HepG2 (cell line): ENCODE measurements at regions not wholly inside any gene's neighbourhood (a gene's known extent, or its start where the extent isn't known, plus 50 kb on each side); places are given as distances from the start of the nearest gene placed in this dataset.

Experiments used
- ATAC-seq: fragments of 200-7000 bp; cut with Tn5 transposase; 3 replicates; pipeline ENCODE4 v1.9.1; 2020; ENCODE audit warnings: mild to moderate bottlenecking, moderate library complexity
- BruUV-seq: library from RNA; stranded (reverse); fragments of 400-500 nt; replicated peaks from 2 replicates; lab custom pipeline; 2021; lab: Mats Ljungman, UMichigan
- CTCF ChIA-PET: fragments of 300-600 bp; formaldehyde crosslinking; extraction: SDS; loops from one replicate; lab custom pipeline; 2021; ENCODE audit warnings: low total read pairs, inconsistent platforms, low intra/inter-chr PET ratio; lab: Yijun Ruan, JAX
- POLR2A ChIA-PET: fragments of 350-600 bp; sonication (Branson Sonifier 250); formaldehyde crosslinking; loops from one replicate; lab custom pipeline; 2020; ENCODE audit warnings: antibody characterized with exemption, inconsistent platforms; lab: Yijun Ruan, JAX
- DNase-seq: peaks from one replicate; pipeline ENCODE4 v3.0.0-alpha.2; 2015; ENCODE audit warnings: low spot score
- FAIRE-seq: peaks from 3 replicates; lab custom pipeline; 2011; peaks lifted over from hg19 to GRCh38; lab: Jason Lieb, UNC
- H2AFZ ChIP-seq: one replicate; pipeline ENCODE4 v1.6.1; 2011; ENCODE audit warnings: low read length, inconsistent platforms
- H3K27ac ChIP-seq: fragments of 300-600 bp; 3 replicates; pipeline ENCODE4 v1.8.0; 2011; ENCODE audit warnings: mixed run types, mild to moderate bottlenecking, mixed read lengths, low read length, inconsistent platforms; ENCODE audit not compliant: insufficient read depth; ENCODE audit errors: extremely low read length
- H3K27me3 ChIP-seq, 2 experiments: fragments of 200-600 bp in 1 of 2; 2 replicates in 1 of 2; 3 replicates in 1 of 2; pipeline versions ENCODE4 v1.6.0 to v1.8.0; 2011; ENCODE audit warnings: low read length in 2 of 2, mild to moderate bottlenecking in 2 of 2, moderate library complexity in 2 of 2, inconsistent platforms in 1 of 2; ENCODE audit not compliant: insufficient read depth in 2 of 2, control insufficient read depth in 1 of 2
- H3K36me3 ChIP-seq, 2 experiments: fragments of 200-600 bp in 1 of 2; replicated peaks in 1 of 2; 2 replicates in 1 of 2; 3 replicates in 1 of 2; pipeline versions ENCODE4 v1.5.1 to v1.8.0; 2011; ENCODE audit warnings: low read length in 2 of 2, inconsistent platforms in 1 of 2; ENCODE audit not compliant: insufficient read depth in 2 of 2, control insufficient read depth in 1 of 2
- H3K4me1 ChIP-seq: 2 replicates; pipeline ENCODE4 v1.5.1; 2012; ENCODE audit warnings: low read length, inconsistent platforms; ENCODE audit not compliant: insufficient read depth
- H3K4me2 ChIP-seq: 2 replicates; pipeline ENCODE4 v1.6.0; 2011; ENCODE audit warnings: low read depth, low read length, inconsistent platforms
- H3K4me3 ChIP-seq, 3 experiments: fragments of 200-600 bp in 1 of 3; sonication (generic), shearing (Covaris generic) in 1 of 3; replicated peaks in 1 of 3; 2 replicates each; pipeline ENCODE4 v1.5.1; 2011 to 2016; ENCODE audit warnings: low read length in 3 of 3, inconsistent platforms in 2 of 3, low read depth in 2 of 3, mild to moderate bottlenecking in 2 of 3, control low read depth in 1 of 3, mixed read lengths in 1 of 3; ENCODE audit not compliant: insufficient read depth in 1 of 3
- H3K79me2 ChIP-seq: one replicate; pipeline ENCODE4 v1.6.1; 2011; ENCODE audit warnings: low read length, inconsistent platforms; ENCODE audit not compliant: insufficient read depth
- H3K9ac ChIP-seq: 2 replicates; pipeline ENCODE4 v1.6.0; 2011; ENCODE audit warnings: mild to moderate bottlenecking, low read depth, low read length, inconsistent platforms; ENCODE audit not compliant: insufficient read depth
- H3K9me3 ChIP-seq: 2 replicates; pipeline ENCODE4 v1.5.1; 2012; ENCODE audit warnings: mild to moderate bottlenecking, low read length
- H4K20me1 ChIP-seq: 2 replicates; pipeline ENCODE4 v1.6.0; 2011; ENCODE audit warnings: inconsistent platforms, mild to moderate bottlenecking, low read length, moderate library complexity; ENCODE audit not compliant: insufficient read depth
- CTCF ChIP-seq: sonication (generic); formaldehyde crosslinking; IDR thresholded peaks from 2 replicates; pipeline ENCODE4 v1.5.0; 2020; ENCODE audit warnings: mild to moderate bottlenecking, missing genetic modification reagents, moderate library complexity
- EP300 ChIP-seq, 3 experiments: sonication (generic) in 1 of 3; formaldehyde crosslinking in 1 of 3; IDR thresholded peaks; 2 replicates each; pipeline versions ENCODE4 v1.5.1 to v1.6.1; 2011 to 2020; ENCODE audit warnings: low read depth in 2 of 3, low read length in 2 of 3, borderline replicate concordance in 1 of 3, improper control_type of control experiment in 1 of 3, mild to moderate bottlenecking in 1 of 3, missing genetic modification reagents in 1 of 3, moderate library complexity in 1 of 3
- GABPA ChIP-seq, 2 experiments: IDR thresholded peaks; 2 replicates each; pipeline ENCODE4 v1.6.1; 2011 to 2016; ENCODE audit warnings: low read depth in 2 of 2, low read length in 1 of 2, missing biosample characterization in 1 of 2, missing genetic modification characterization in 1 of 2
- JUN ChIP-seq: sonication (generic); formaldehyde crosslinking; IDR thresholded peaks from 2 replicates; pipeline ENCODE4 v1.4.0; 2020; ENCODE audit warnings: mild to moderate bottlenecking, missing genetic modification reagents
- MAFG ChIP-seq: sonication (generic); formaldehyde crosslinking; IDR thresholded peaks from 2 replicates; pipeline ENCODE4 v1.5.1; 2020; ENCODE audit warnings: mild to moderate bottlenecking, missing genetic modification reagents
- MEF2D ChIP-seq: sonication (generic); formaldehyde crosslinking; IDR thresholded peaks from 2 replicates; pipeline ENCODE4 v1.5.1; 2020; ENCODE audit warnings: mild to moderate bottlenecking, missing genetic modification reagents
- PAWR ChIP-seq: sonication (generic); formaldehyde crosslinking; IDR thresholded peaks from 2 replicates; pipeline ENCODE4 v1.4.0; 2020; ENCODE audit warnings: missing genetic modification reagents, mild to moderate bottlenecking, borderline replicate concordance
- PLRG1 ChIP-seq: fragments of 450-650 bp; conservative IDR thresholded peaks from 2 replicates; pipeline ENCODE4 v1.6.1; 2016
- POLR2G ChIP-seq: fragments of 200-400 bp; formaldehyde crosslinking; IDR thresholded peaks from 2 replicates; pipeline ENCODE4 v1.6.1; 2018; ENCODE audit warnings: mild to moderate bottlenecking, low read depth, low read length, moderate library complexity
- PRDM15 ChIP-seq: sonication (generic); formaldehyde crosslinking; IDR thresholded peaks from 2 replicates; pipeline ENCODE4 v1.4.0; 2020; ENCODE audit warnings: missing genetic modification reagents
- SIX1 ChIP-seq: sonication (generic); formaldehyde crosslinking; IDR thresholded peaks from 2 replicates; pipeline ENCODE4 v1.4.0; 2020; ENCODE audit warnings: missing genetic modification reagents, borderline replicate concordance
- SIX4 ChIP-seq: sonication (generic); formaldehyde crosslinking; IDR thresholded peaks from 2 replicates; pipeline ENCODE4 v1.4.0; 2020; ENCODE audit warnings: missing genetic modification reagents
- SKI ChIP-seq: fragments of 450-650 bp; IDR thresholded peaks from one replicate; pipeline ENCODE4 v1.6.1; 2018; ENCODE audit warnings: mild to moderate bottlenecking; ENCODE audit not compliant: partially characterized antibody
- TERF1 ChIP-seq: sonication (generic); formaldehyde crosslinking; IDR thresholded peaks from 2 replicates; pipeline ENCODE4 v1.8.0; 2022; ENCODE audit warnings: mild to moderate bottlenecking, missing genetic modification reagents, moderate library complexity
- ZMAT5 ChIP-seq: sonication (generic); formaldehyde crosslinking; IDR thresholded peaks from 2 replicates; pipeline ENCODE4 v1.5.0; 2020; ENCODE audit warnings: mild to moderate bottlenecking, low read depth, missing genetic modification reagents, borderline replicate concordance
- ZNF138 ChIP-seq: sonication (generic); formaldehyde crosslinking; IDR thresholded peaks from 2 replicates; pipeline ENCODE4 v1.5.0; 2020; ENCODE audit warnings: mild to moderate bottlenecking, low read depth, missing genetic modification reagents
- WGBS: methylation state at CpG from one replicate; pipeline ENCODE4 v1.1.6; 2017; ENCODE audit warnings: low lambda C conversion rate; 5-methylcytosine and 5-hydroxymethylcytosine counted together
- in situ Hi-C: cut with HindIII; loops from 2 replicates; pipeline ENCODE4 v1.10.0; 2017; ENCODE audit warnings: low pct_unique_long_range_greater_than_20kb; ENCODE audit not compliant: extremely low pct_ligation_motif_present
- intact Hi-C: fragments of 100-400 bp; cut with micrococcal nuclease; formaldehyde crosslinking; loops from one replicate; pipeline ENCODE4 v1.10.0; 2022; ENCODE audit not compliant: unreplicated experiment

- ATAC-seq: no peak
- no peak overlapping the region for H2AFZ ChIP-seq
- H3K9ac ChIP-seq: no peak overlapping the region
- DNase-seq: no peak
- intact Hi-C loops (no loop called here), in situ Hi-C loops (no loop called here)
- no peak overlapping the region for H3K27ac ChIP-seq
- no peak for FAIRE-seq
- no peak overlapping the region for H3K4me3 ChIP-seq
- H3K4me1 ChIP-seq: no peaks in the 10 kb centered on the region
- no peaks in the 10 kb centered on the region for H3K27me3 ChIP-seq
- H3K9me3 ChIP-seq: no peaks in the 10 kb centered on the region
- POLR2A ChIA-PET: no interaction called here
- 7% methylated on average over 14 of the region's 14 CpGs for WGBS
- BruUV-seq: no TSS peak
- H3K4me2 ChIP-seq: no peak overlapping the region
- no peaks in the 10 kb centered on the region for H4K20me1 ChIP-seq
- CTCF ChIA-PET: no interaction called here
- no peaks in the 10 kb centered on the region for H3K79me2 ChIP-seq
- H3K36me3 ChIP-seq: no peaks in the 10 kb centered on the region
- TF ChIP-seq TERF1 (CRISPR knock-in tag) (no peak), SIX1 (CRISPR knock-in tag) (no peak), ZNF138 (CRISPR knock-in tag) (no peak), PAWR (CRISPR knock-in tag) (no peak), POLR2G (no peak), SIX4 (CRISPR knock-in tag) (no peak), MEF2D (CRISPR knock-in tag) (no peak), SKI (no peak), PLRG1 (peak; percentile 68), MAFG (CRISPR knock-in tag) (no peak), CTCF (CRISPR knock-in tag) (no peak), JUN (CRISPR knock-in tag) (no peak), EP300 (IDR thresholded peaks at IDR 0.05; ENCODE audit: low read depth in 2 of 2, low read length in 2 of 2) (no peak), EP300 (CRISPR knock-in tag; IDR thresholded peaks at IDR 0.05; ENCODE audit: borderline replicate concordance) (no peak), ZMAT5 (CRISPR knock-in tag) (no peak), PRDM15 (CRISPR knock-in tag) (peak; percentile 75), GABPA (IDR thresholded peaks at IDR 0.05; ENCODE audit: low read depth, low read length) (no peak), GABPA (CRISPR knock-in tag; IDR thresholded peaks at IDR 0.05; ENCODE audit: low read depth) (no peak)
These were observed 2569.4 kb upstream of the TPTE start for GRCh38 chr21:7951854-7952519.
